ENCODE measurements at regions not wholly inside any gene's neighbourhood (a gene's known extent, or its start where the extent isn't known, plus 50 kb on each side); places are given as distances from the start of the nearest gene placed in this dataset.

- TF ChIP-seq CTCF (IDR thresholded peaks at IDR 0.05), result no peak
Measured at GRCh38 chr1:82321794-82322193, 521.1 kb downstream of the ADGRL2 start.

GRCh38 chr1:82319546-82319945 is 518.8 kb downstream of the ADGRL2 start:
- Histone ChIP-seq H3K36me3 (ENCODE audit: control insufficient read depth, insufficient read depth, low read length) (no peaks in the 10 kb centered on the region), H3K9me3 (ENCODE audit: control insufficient read depth, low read length) (no peaks in the 10 kb centered on the region), H3K9ac (no peak overlapping the region), H3K79me2 (no peaks in the 10 kb centered on the region), H3K27ac (no peak overlapping the region), H3K4me2 (ENCODE audit: low read length) (no peak overlapping the region), H3K4me1 (no peaks in the 10 kb centered on the region), H3K27me3 (ENCODE audit: control insufficient read depth, insufficient read depth, low read length) (no peaks in the 10 kb centered on the region), H2AFZ (no peak overlapping the region), H3K4me3 (ENCODE audit: low read depth, low read length) (no peak overlapping the region)
- no peak for TF ChIP-seq CTCF (IDR thresholded peaks at IDR 0.05)

More at GRCh38 chr1:82321794-82322193, 521.1 kb downstream of the ADGRL2 start:
- no peaks in the 10 kb centered on the region for H3K79me2 ChIP-seq
- H3K9me3 ChIP-seq (ENCODE audit: control insufficient read depth, low read length), result no peaks in the 10 kb centered on the region
- no peak overlapping the region for H3K4me3 ChIP-seq (ENCODE audit: low read depth, low read length)
- no peak overlapping the region for H3K9ac ChIP-seq
- no peak overlapping the region for H2AFZ ChIP-seq
- no peaks in the 10 kb centered on the region for H3K36me3 ChIP-seq (ENCODE audit: control insufficient read depth, insufficient read depth, low read length)
- H3K4me1 ChIP-seq, result no peaks in the 10 kb centered on the region
- H3K27me3 ChIP-seq (ENCODE audit: control insufficient read depth, insufficient read depth, low read length), result no peaks in the 10 kb centered on the region
- H3K27ac ChIP-seq, result no peak overlapping the region
- no peak overlapping the region for H3K4me2 ChIP-seq (ENCODE audit: low read length)

GRCh38 chr1:82318921-82319320 is 518.2 kb downstream of the ADGRL2 start:
- H3K9ac ChIP-seq, result no peak overlapping the region
- TF ChIP-seq CTCF (IDR thresholded peaks at IDR 0.05), result no peak

GRCh38 chr1:82318265-82318664 is 517.5 kb downstream of the ADGRL2 start:
- H3K27ac ChIP-seq, result no peak overlapping the region

More at GRCh38 chr1:82318921-82319320, 518.2 kb downstream of the ADGRL2 start:
- Histone ChIP-seq H2AFZ (no peak overlapping the region), H3K4me1 (no peaks in the 10 kb centered on the region), H3K4me3 (ENCODE audit: low read depth, low read length) (no peak overlapping the region), H3K27me3 (ENCODE audit: control insufficient read depth, insufficient read depth, low read length) (no peaks in the 10 kb centered on the region), H3K79me2 (no peaks in the 10 kb centered on the region), H3K4me2 (ENCODE audit: low read length) (no peak overlapping the region), H3K36me3 (ENCODE audit: control insufficient read depth, insufficient read depth, low read length) (no peaks in the 10 kb centered on the region), H3K9me3 (ENCODE audit: control insufficient read depth, low read length) (no peaks in the 10 kb centered on the region), H3K27ac (no peak overlapping the region)

More at GRCh38 chr1:82318265-82318664, 517.5 kb downstream of the ADGRL2 start:
- Histone ChIP-seq H3K4me3 (ENCODE audit: low read depth, low read length) (no peak overlapping the region), H3K27me3 (ENCODE audit: control insufficient read depth, insufficient read depth, low read length) (no peaks in the 10 kb centered on the region), H3K9ac (no peak overlapping the region), H2AFZ (no peak overlapping the region), H3K79me2 (no peaks in the 10 kb centered on the region), H3K4me2 (ENCODE audit: low read length) (no peak overlapping the region), H3K9me3 (ENCODE audit: control insufficient read depth, low read length) (no peaks in the 10 kb centered on the region), H3K4me1 (no peaks in the 10 kb centered on the region), H3K36me3 (ENCODE audit: control insufficient read depth, insufficient read depth, low read length) (no peaks in the 10 kb centered on the region)
- TF ChIP-seq CTCF (IDR thresholded peaks at IDR 0.05), result no peak

Data from parathyroid adenoma (tissue), 2 donors.